H1 (cell line): ENCODE measurements at regions not wholly inside any gene's neighbourhood (a gene's known extent, or its start where the extent isn't known, plus 50 kb on each side); places are given as distances from the start of the nearest gene placed in this dataset.

ENCODE experiments used
- CTCF ChIA-PET: fragments of 300-600 bp; sonication (Branson Sonifier 250); formaldehyde crosslinking; loops from one replicate; lab custom pipeline; 2021; ENCODE audit not compliant: partially characterized antibody; lab: Charles Lee
- POLR2A ChIA-PET: fragments of 300-600 bp; sonication (Branson Sonifier 250); formaldehyde crosslinking; loops from one replicate; lab custom pipeline; 2021; ENCODE audit warnings: inconsistent platforms; ENCODE audit not compliant: partially characterized antibody; lab: Charles Lee
- DNase-seq, 2 experiments: peaks; one replicate each; pipeline versions ENCODE4 v3.0.0 to v3.0.0-alpha.2; 2010 to 2022; ENCODE audit warnings: low spot score in 2 of 2, low read depth in 1 of 2, mixed read lengths in 1 of 2
- FAIRE-seq: peaks from 2 replicates; lab custom pipeline; 2011; peaks lifted over from hg19 to GRCh38; lab: Jason Lieb, UNC
- H2AFZ ChIP-seq: 2 replicates; pipeline ENCODE4 v1.8.1; 2012; ENCODE audit warnings: low read length, inconsistent platforms
- H2AK5ac ChIP-seq: 2 replicates; pipeline ENCODE4 v1.6.1; 2013; ENCODE audit warnings: low read depth, low read length
- H2BK120ac ChIP-seq: replicated peaks from 2 replicates; pipeline ENCODE3; 2013; ENCODE audit warnings: low read depth, low read length, inconsistent platforms
- H2BK12ac ChIP-seq: 2 replicates; pipeline ENCODE4 v1.6.1; 2013; ENCODE audit warnings: low read depth, low read length
- H2BK15ac ChIP-seq: 2 replicates; pipeline ENCODE4 v1.6.1; 2013; ENCODE audit warnings: low read length
- H2BK20ac ChIP-seq: 2 replicates; pipeline ENCODE4 v1.6.1; 2013; ENCODE audit warnings: low read length
- H2BK5ac ChIP-seq: 2 replicates; pipeline ENCODE4 v1.6.1; 2013; ENCODE audit warnings: low read depth, low read length
- H3K14ac ChIP-seq: 2 replicates; pipeline ENCODE4 v1.6.1; 2013; ENCODE audit warnings: inconsistent platforms; ENCODE audit not compliant: insufficient read length
- H3K18ac ChIP-seq: 2 replicates; pipeline ENCODE4 v1.6.1; 2013; ENCODE audit warnings: low read length; ENCODE audit errors: extremely low read depth
- H3K23ac ChIP-seq: 2 replicates; pipeline ENCODE4 v1.6.1; 2013; ENCODE audit warnings: inconsistent platforms; ENCODE audit not compliant: insufficient read length
- H3K23me2 ChIP-seq: 2 replicates; pipeline ENCODE4 v1.6.1; 2013; ENCODE audit warnings: low read depth, low read length
- H3K27ac ChIP-seq: 2 replicates; pipeline ENCODE4 v1.6.1; 2011; ENCODE audit warnings: low read depth, low read length, inconsistent platforms
- H3K27me3 ChIP-seq, 4 experiments: replicated peaks in 1 of 4; 1 replicate in 1 of 4; 2 replicates in 3 of 4; pipeline versions ENCODE4 v1.6.1 to v1.8.1; 2011 to 2013; ENCODE audit warnings: low read length in 3 of 4, mild to moderate bottlenecking in 3 of 4, inconsistent platforms in 2 of 4, mixed read lengths in 2 of 4, moderate library complexity in 1 of 4; ENCODE audit not compliant: control insufficient read depth in 3 of 4, insufficient read depth in 3 of 4; ENCODE audit errors: extremely low read depth in 1 of 4
- H3K36me3 ChIP-seq, 4 experiments: 2 replicates each; pipeline versions ENCODE4 v1.6.1 to v1.8.1; 2011 to 2013; ENCODE audit warnings: mild to moderate bottlenecking in 4 of 4, low read length in 3 of 4, moderate library complexity in 2 of 4, control low read depth in 1 of 4, inconsistent platforms in 1 of 4; ENCODE audit not compliant: insufficient read depth in 4 of 4, control insufficient read depth in 2 of 4
- H3K4ac ChIP-seq: replicated peaks from 2 replicates; pipeline ENCODE3; 2013; ENCODE audit warnings: low read length, low read depth, mixed read lengths, inconsistent platforms; ENCODE audit not compliant: insufficient read length
- H3K4me1 ChIP-seq, 4 experiments: replicated peaks in 1 of 4; 1 replicate in 1 of 4; 2 replicates in 3 of 4; pipeline versions ENCODE4 v1.6.1 to v1.8.1; 2011 to 2013; ENCODE audit warnings: low read length in 3 of 4, inconsistent platforms in 2 of 4, mixed read lengths in 1 of 4; ENCODE audit not compliant: insufficient read depth in 4 of 4, control insufficient read depth in 3 of 4
- H3K4me2 ChIP-seq, 2 experiments: 2 replicates each; pipeline versions ENCODE4 v1.6.1 to v1.8.1; 2011 to 2013; ENCODE audit warnings: low read depth in 2 of 2, low read length in 2 of 2, control low read depth in 1 of 2, inconsistent platforms in 1 of 2, mild to moderate bottlenecking in 1 of 2; ENCODE audit not compliant: insufficient read depth in 1 of 2
- H3K4me3 ChIP-seq, 4 experiments: fragments of 200-600, 300-600 bp in 1 of 4; sonication (generic), shearing (Covaris generic), sonication (Bioruptor Twin) in 1 of 4; 2 replicates each; pipeline versions ENCODE4 v1.5.1 to v1.8.1; 2011 to 2016; ENCODE audit warnings: low read length in 4 of 4, low read depth in 3 of 4, control low read depth in 2 of 4, inconsistent platforms in 2 of 4, mild to moderate bottlenecking in 2 of 4, mixed read lengths in 1 of 4, moderate library complexity in 1 of 4; ENCODE audit not compliant: insufficient read depth in 2 of 4; ENCODE audit errors: extremely low read depth in 1 of 4
- H3K56ac ChIP-seq: replicated peaks from 2 replicates; pipeline ENCODE3; 2013; ENCODE audit warnings: low read depth, mild to moderate bottlenecking, mixed read lengths, low read length, inconsistent platforms; ENCODE audit not compliant: insufficient read length
- H3K79me1 ChIP-seq: 2 replicates; pipeline ENCODE4 v1.6.1; 2013; ENCODE audit warnings: low read depth, low read length, control low read depth
- H3K79me2 ChIP-seq, 2 experiments: 2 replicates each; pipeline versions ENCODE4 v1.6.1 to v1.8.1; 2012 to 2013; ENCODE audit warnings: low read length in 2 of 2, mild to moderate bottlenecking in 2 of 2, inconsistent platforms in 1 of 2; ENCODE audit not compliant: insufficient read depth in 2 of 2, control insufficient read depth in 1 of 2
- H3K9ac ChIP-seq, 4 experiments: replicated peaks in 1 of 4; 1 replicate in 1 of 4; 2 replicates in 3 of 4; pipeline versions ENCODE4 v1.6.1 to v1.8.1; 2011 to 2013; ENCODE audit warnings: low read depth in 3 of 4, low read length in 3 of 4, control low read depth in 2 of 4, mild to moderate bottlenecking in 2 of 4, moderate library complexity in 2 of 4, inconsistent platforms in 1 of 4; ENCODE audit errors: extremely low read depth in 1 of 4
- H3K9me3 ChIP-seq, 2 experiments: 2 replicates each; pipeline versions ENCODE4 v1.6.1 to v1.8.1; 2012 to 2013; ENCODE audit warnings: mild to moderate bottlenecking in 2 of 2, moderate library complexity in 2 of 2, control low read depth in 1 of 2, inconsistent platforms in 1 of 2, low read depth in 1 of 2, low read length in 1 of 2, mixed read lengths in 1 of 2; ENCODE audit not compliant: insufficient read depth in 2 of 2
- H4K20me1 ChIP-seq, 2 experiments: replicated peaks in 1 of 2; 2 replicates each; pipeline versions ENCODE3 to v1.8.1; 2011 to 2013; ENCODE audit warnings: inconsistent platforms in 2 of 2, low read length in 2 of 2, mild to moderate bottlenecking in 1 of 2; ENCODE audit not compliant: insufficient read depth in 2 of 2, control insufficient read depth in 1 of 2
- H4K5ac ChIP-seq: 2 replicates; pipeline ENCODE4 v1.6.1; 2013; ENCODE audit warnings: low read length, low read depth, mixed read lengths, inconsistent platforms; ENCODE audit not compliant: insufficient read length
- H4K8ac ChIP-seq: 2 replicates; pipeline ENCODE4 v1.8.0; 2013; ENCODE audit warnings: mild to moderate bottlenecking, moderate library complexity, low read length, inconsistent platforms; ENCODE audit not compliant: insufficient read depth; ENCODE audit errors: extremely low read depth
- H4K91ac ChIP-seq: replicated peaks from 2 replicates; pipeline ENCODE3; 2013; ENCODE audit warnings: low read length, mixed read lengths, inconsistent platforms; ENCODE audit not compliant: insufficient read length
- BCL11A ChIP-seq, 2 experiments: IDR thresholded peaks; one replicate each; pipeline ENCODE4 v1.6.1; 2011; ENCODE audit warnings: low read depth in 2 of 2, low read length in 2 of 2, mild to moderate bottlenecking in 2 of 2
- CBX5 ChIP-seq: fragments of 300-800, 300-1000 bp; sonication (generic); IDR thresholded peaks from 2 replicates; pipeline ENCODE4 v1.7.1; 2016; ENCODE audit warnings: antibody characterized with exemption, low read length, low read depth
- FOSL1 ChIP-seq: IDR thresholded peaks from 2 replicates; pipeline ENCODE4 v1.6.1; 2011; ENCODE audit warnings: mild to moderate bottlenecking, low read depth, low read length, moderate library complexity; ENCODE audit not compliant: insufficient read depth
- GTF2F1 ChIP-seq: IDR thresholded peaks from 2 replicates; pipeline ENCODE4 v1.6.1; 2012; ENCODE audit warnings: low read depth, low read length, improper control_type of control experiment, borderline replicate concordance
- JUND ChIP-seq: IDR thresholded peaks from 2 replicates; pipeline ENCODE4 v1.6.1; 2011; ENCODE audit warnings: mild to moderate bottlenecking, improper control_type of control experiment, low read length
- KDM1A ChIP-seq: fragments of 200-600, 300-600 bp; sonication (generic); IDR thresholded peaks from 2 replicates; pipeline ENCODE4 v1.7.1; 2016; ENCODE audit warnings: mild to moderate bottlenecking, low read length, borderline replicate concordance
- MAFK ChIP-seq: IDR thresholded peaks from 2 replicates; pipeline ENCODE4 v1.6.1; 2012; ENCODE audit warnings: low read depth, mild to moderate bottlenecking, improper control_type of control experiment, low read length
- MAX ChIP-seq: IDR thresholded peaks from 2 replicates; pipeline ENCODE4 v1.6.1; 2012; ENCODE audit warnings: inconsistent platforms
- NRF1 ChIP-seq: IDR thresholded peaks from 2 replicates; pipeline ENCODE4 v1.6.1; 2011; ENCODE audit warnings: mild to moderate bottlenecking, low read depth, low read length, improper control_type of control experiment
- POLR2A ChIP-seq, 2 experiments: IDR thresholded peaks; 1 replicate in 1 of 2; 2 replicates in 1 of 2; pipeline ENCODE4 v1.6.1; 2011; ENCODE audit warnings: low read depth in 2 of 2, low read length in 2 of 2, mild to moderate bottlenecking in 2 of 2; ENCODE audit errors: control extremely low read depth in 1 of 2
- SIX5 ChIP-seq: IDR thresholded peaks from 2 replicates; pipeline ENCODE4 v1.6.1; 2011; ENCODE audit warnings: mild to moderate bottlenecking, low read depth, low read length
- WGBS, 2 experiments: shearing (Covaris generic) in 1 of 2; methylation state at CpG; one replicate each; pipeline versions ENCODE4 v1.1.6 to v1.1.7; 2013 to 2015; ENCODE audit warnings: low lambda C conversion rate in 2 of 2, mixed read lengths in 2 of 2, inconsistent platforms in 1 of 2, low coverage in 1 of 2, missing lambda C conversion rate in 1 of 2; ENCODE audit not compliant: insufficient replicate concordance in 2 of 2, insufficient coverage in 1 of 2, insufficient read length in 1 of 2; ENCODE audit errors: extremely low coverage in 1 of 2, missing lambda C conversion rate in 1 of 2; 5-methylcytosine and 5-hydroxymethylcytosine counted together

- ChIA-PET CTCF (interaction anchor here (0.5 kb wide), 1 partner anchor 286 kb away, joined by 3 read pairs; no protein-coding TSS in a partner anchor), POLR2A (interaction anchor here (0.5 kb wide), 1 partner anchor 560 kb away, joined by 4 read pairs; no protein-coding TSS in a partner anchor)
- H2BK12ac ChIP-seq, result no peak overlapping the region
- H3K4me3 ChIP-seq, result no peak overlapping the region
- no peaks in the 10 kb centered on the region for H3K9me3 ChIP-seq
- H2BK120ac ChIP-seq, result no peak overlapping the region
- no peak overlapping the region for H2BK15ac ChIP-seq
- H3K4me1 ChIP-seq, result peaks cover 0 to 5% (median under 1%) of the 10 kb centered on the region in 4 experiments; a peak in 3 of 7 replicates
- H3K4ac ChIP-seq, result no peak overlapping the region
- no peak for FAIRE-seq
- no peaks in the 10 kb centered on the region for H3K79me1 ChIP-seq
- H3K18ac ChIP-seq, result no peak overlapping the region
- H3K23me2 ChIP-seq, result no peaks in the 10 kb centered on the region
- no peaks in the 10 kb centered on the region for H3K27me3 ChIP-seq
- H3K27ac ChIP-seq, result no peak overlapping the region
- H4K20me1 ChIP-seq, result no peaks in the 10 kb centered on the region
- DNase-seq, result no peak
- no peak overlapping the region for H2BK20ac ChIP-seq
- no peak overlapping the region for H3K23ac ChIP-seq
- H3K9ac ChIP-seq, result no peak overlapping the region
- no peaks in the 10 kb centered on the region for H3K79me2 ChIP-seq
- H4K91ac ChIP-seq, result no peak overlapping the region
- no peak overlapping the region for H4K5ac ChIP-seq
- no peak overlapping the region for H2AK5ac ChIP-seq
- no peak overlapping the region for H2AFZ ChIP-seq
- H3K4me2 ChIP-seq, result no peak overlapping the region
- H2BK5ac ChIP-seq, result no peak overlapping the region
- no peak overlapping the region for H3K56ac ChIP-seq
- whole genome bisulfite sequencing, 2 experiments, result 100% methylated on average over 2 of the region's 2 CpGs; no CpG with 5 or more reads in 1 of the 2 experiments
- no peak overlapping the region for H4K8ac ChIP-seq
- no peak overlapping the region for H3K14ac ChIP-seq
- H3K36me3 ChIP-seq, result no peaks in the 10 kb centered on the region
- no peak for TF ChIP-seq GTF2F1
- no peak for TF ChIP-seq SIX5
- no peak for TF ChIP-seq FOSL1
- TF ChIP-seq CBX5, result no peak
- no peak for TF ChIP-seq MAX
- no peak for TF ChIP-seq POLR2A (IDR thresholded peaks at IDR 0.05; ENCODE audit: control extremely low read depth in 1 of 2, low read depth in 2 of 2, low read length in 2 of 2)
- TF ChIP-seq MAFK, result no peak
- TF ChIP-seq NRF1, result no peak
- TF ChIP-seq BCL11A (IDR thresholded peaks at IDR 0.05; ENCODE audit: low read depth in 2 of 2, low read length in 2 of 2), result no peak
- no peak for TF ChIP-seq JUND
- TF ChIP-seq KDM1A, result no peak
Observed at GRCh38 chrX:115368876-115369275, 79.4 kb downstream of the LUZP4 start.
